SK-N-SH (cell line): ENCODE measurements at regions not wholly inside any gene's neighbourhood (a gene's known extent, or its start where the extent isn't known, plus 50 kb on each side); places are given as distances from the start of the nearest gene placed in this dataset.

Source experiments
- ELF1 ChIP-seq: IDR thresholded peaks from 2 replicates; pipeline ENCODE4 v1.4.0; 2012
- EP300 ChIP-seq, 2 experiments: IDR thresholded peaks; 2 replicates each; pipeline versions ENCODE4 v1.4.0 to v1.6.1; 2012; ENCODE audit warnings: borderline replicate concordance in 1 of 2, low read depth in 1 of 2, low read length in 1 of 2
- JUND ChIP-seq: IDR thresholded peaks from 2 replicates; pipeline ENCODE4 v1.4.0; 2012
- MXI1 ChIP-seq: IDR thresholded peaks from 2 replicates; pipeline ENCODE4 v1.6.1; 2012; ENCODE audit warnings: mild to moderate bottlenecking, low read depth, low read length, improper control_type of control experiment
- NFIC ChIP-seq: IDR thresholded peaks from 2 replicates; pipeline ENCODE4 v1.4.0; 2012; ENCODE audit warnings: borderline replicate concordance
- RAD21 ChIP-seq: IDR thresholded peaks from 2 replicates; pipeline ENCODE4 v1.6.1; 2012; ENCODE audit warnings: mild to moderate bottlenecking, low read length
- REST ChIP-seq: IDR thresholded peaks from 2 replicates; pipeline ENCODE4 v1.6.1; 2012; ENCODE audit warnings: mild to moderate bottlenecking, low read depth, low read length, moderate library complexity
- TF ChIP-seq, protein P1 (sequence below): fragments of 200-600 bp; sonication (generic); IDR thresholded peaks from 2 replicates; pipeline ENCODE4 v1.6.1; 2017; ENCODE audit warnings: antibody characterized with exemption, mild to moderate bottlenecking, moderate library complexity

- TF ChIP-seq REST (no peak), JUND (no peak), RAD21 (no peak), ELF1 (no peak), MXI1 (no peak), NFIC (no peak), EP300 (IDR thresholded peaks at IDR 0.05; ENCODE audit: borderline replicate concordance in 1 of 2, low read depth in 1 of 2, low read length in 1 of 2) (no peak)
- TF ChIP-seq, protein P1, sequence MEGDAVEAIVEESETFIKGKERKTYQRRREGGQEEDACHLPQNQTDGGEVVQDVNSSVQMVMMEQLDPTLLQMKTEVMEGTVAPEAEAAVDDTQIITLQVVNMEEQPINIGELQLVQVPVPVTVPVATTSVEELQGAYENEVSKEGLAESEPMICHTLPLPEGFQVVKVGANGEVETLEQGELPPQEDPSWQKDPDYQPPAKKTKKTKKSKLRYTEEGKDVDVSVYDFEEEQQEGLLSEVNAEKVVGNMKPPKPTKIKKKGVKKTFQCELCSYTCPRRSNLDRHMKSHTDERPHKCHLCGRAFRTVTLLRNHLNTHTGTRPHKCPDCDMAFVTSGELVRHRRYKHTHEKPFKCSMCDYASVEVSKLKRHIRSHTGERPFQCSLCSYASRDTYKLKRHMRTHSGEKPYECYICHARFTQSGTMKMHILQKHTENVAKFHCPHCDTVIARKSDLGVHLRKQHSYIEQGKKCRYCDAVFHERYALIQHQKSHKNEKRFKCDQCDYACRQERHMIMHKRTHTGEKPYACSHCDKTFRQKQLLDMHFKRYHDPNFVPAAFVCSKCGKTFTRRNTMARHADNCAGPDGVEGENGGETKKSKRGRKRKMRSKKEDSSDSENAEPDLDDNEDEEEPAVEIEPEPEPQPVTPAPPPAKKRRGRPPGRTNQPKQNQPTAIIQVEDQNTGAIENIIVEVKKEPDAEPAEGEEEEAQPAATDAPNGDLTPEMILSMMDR = no peak
Observed at GRCh38 chr20:12592756-12593155, 416.0 kb upstream of the SPTLC3 start.
